HL-60 (cell line): ENCODE measurements at regions not wholly inside any gene's neighbourhood (a gene's known extent, or its start where the extent isn't known, plus 50 kb on each side); places are given as distances from the start of the nearest gene placed in this dataset.

ENCODE experiments used
- CTCF ChIP-seq: IDR thresholded peaks from one replicate; pipeline ENCODE4 v1.5.1; 2011; ENCODE audit warnings: low read length, control low read depth, inconsistent platforms; ENCODE audit not compliant: insufficient read depth
- GABPA ChIP-seq: IDR thresholded peaks from 2 replicates; pipeline ENCODE4 v1.6.1; 2012; ENCODE audit warnings: low read depth
- POLR2AphosphoS5 ChIP-seq: IDR thresholded peaks from 2 replicates; pipeline ENCODE4 v1.6.1; 2012; ENCODE audit warnings: low read depth
- REST ChIP-seq: IDR thresholded peaks from 2 replicates; pipeline ENCODE4 v1.6.1; 2012; ENCODE audit warnings: low read depth; ENCODE audit not compliant: insufficient replicate concordance
- SPI1 ChIP-seq: IDR thresholded peaks from 2 replicates; pipeline ENCODE4 v1.6.1; 2012; ENCODE audit warnings: low read depth, mild to moderate bottlenecking, borderline replicate concordance

GRCh38 chr14:42174357-42174756 is 567.7 kb downstream of the LRFN5 start:
- TF ChIP-seq CTCF (no peak), REST (no peak), POLR2AphosphoS5 (no peak), SPI1 (no peak), GABPA (no peak)
